ENCODE measurements at regions not wholly inside any gene's neighbourhood (a gene's known extent, or its start where the extent isn't known, plus 50 kb on each side); places are given as distances from the start of the nearest gene placed in this dataset.
"Not testable (repeated sequence)": the region's sequence is repeated elsewhere in the genome, so short reads cannot be mapped to it uniquely, and the experiment has no call there.

GRCh38 chr15:60137711-60138396, 133.7 kb downstream of the FOXB1 start:
- peak; percentile 19 for DNase-seq (ENCODE audit: low spot score)

GRCh38 chr15:60138397-60138968, 134.4 kb downstream of the FOXB1 start:
- no peak for DNase-seq (ENCODE audit: low spot score)

GRCh38 chr15:60152386-60152785, 148.3 kb downstream of the FOXB1 start:
- DNase-seq (ENCODE audit: low spot score): no peak

GRCh38 chr15:60154764-60155325, 150.7 kb downstream of the FOXB1 start:
- no peak for DNase-seq (ENCODE audit: low spot score)

GRCh38 chr15:60155661-60156060, 151.6 kb downstream of the FOXB1 start:
- no peak for DNase-seq (ENCODE audit: low spot score)

- no peak for DNase-seq (ENCODE audit: low spot score)
Observed at GRCh38 chr15:60160909-60161308, 156.8 kb downstream of the FOXB1 start.

GRCh38 chr15:60161704-60162103, 157.6 kb downstream of the FOXB1 start:
- DNase-seq (ENCODE audit: low spot score): no peak

GRCh38 chr15:60162251-60162967, 158.3 kb downstream of the FOXB1 start:
- no peak for DNase-seq (ENCODE audit: low spot score)

- no peak for DNase-seq (ENCODE audit: low spot score)
Observed at GRCh38 chr15:60162968-60163355, 158.9 kb downstream of the FOXB1 start.

- no peak for DNase-seq (ENCODE audit: low spot score)
Observed at GRCh38 chr15:60165111-60165510, 161.0 kb downstream of the FOXB1 start.

GRCh38 chr15:60172143-60172542, 168.0 kb downstream of the FOXB1 start:
- no peak for DNase-seq (ENCODE audit: low spot score)

GRCh38 chr15:60179786-60180391, 175.8 kb downstream of the FOXB1 start:
- DNase-seq (ENCODE audit: low spot score): peak; percentile 35

GRCh38 chr15:60181957-60182356, 177.8 kb downstream of the FOXB1 start:
- DNase-seq (ENCODE audit: low spot score): not testable (repeated sequence)

- DNase-seq (ENCODE audit: low spot score): no peak
Observed at GRCh38 chr15:60183366-60183765, 179.3 kb downstream of the FOXB1 start.

- DNase-seq (ENCODE audit: low spot score): peak; percentile 17
Observed at GRCh38 chr15:60184579-60184978, 180.5 kb downstream of the FOXB1 start.

GRCh38 chr15:60191016-60191415, 186.9 kb downstream of the FOXB1 start:
- DNase-seq (ENCODE audit: low spot score): no peak

- DNase-seq (ENCODE audit: low spot score): no peak
Observed at GRCh38 chr15:60191821-60192220, 187.7 kb downstream of the FOXB1 start.

- DNase-seq (ENCODE audit: low spot score): no peak
Observed at GRCh38 chr15:60195611-60196010, 191.5 kb downstream of the FOXB1 start.

- no peak for DNase-seq (ENCODE audit: low spot score)
Observed at GRCh38 chr15:60204131-60204885, 193.5 kb downstream of the ANXA2 start.

GRCh38 chr15:60208709-60209108, 189.1 kb downstream of the ANXA2 start:
- DNase-seq (ENCODE audit: low spot score): peak; percentile 4

- DNase-seq (ENCODE audit: low spot score): peak; percentile 3
Observed at GRCh38 chr15:60212536-60212935, 185.2 kb downstream of the ANXA2 start.
